ENCODE measurements at regions not wholly inside any gene's neighbourhood (a gene's known extent, or its start where the extent isn't known, plus 50 kb on each side); places are given as distances from the start of the nearest gene placed in this dataset.

- Histone ChIP-seq H3K9ac (ENCODE audit: insufficient read depth, low read depth, low read length) (no peak overlapping the region), H3K9me3 (ENCODE audit: low read length) (no peaks in the 10 kb centered on the region), H2AFZ (ENCODE audit: low read length) (no peak overlapping the region), H3K4me1 (ENCODE audit: insufficient read depth, low read length) (no peaks in the 10 kb centered on the region), H3K4me3 (replicated peaks in 1 of 3; ENCODE audit: insufficient read depth in 1 of 3, low read depth in 2 of 3, low read length in 3 of 3) (no peak overlapping the region), H4K20me1 (ENCODE audit: insufficient read depth, low read length) (no peaks in the 10 kb centered on the region), H3K36me3 (replicated peaks in 1 of 2; ENCODE audit: control insufficient read depth in 1 of 2, insufficient read depth in 2 of 2, low read length in 2 of 2) (no peaks in the 10 kb centered on the region), H3K4me2 (ENCODE audit: low read depth, low read length) (no peak overlapping the region), H3K27ac (ENCODE audit: extremely low read length, insufficient read depth, low read length) (no peak overlapping the region), H3K79me2 (ENCODE audit: insufficient read depth, low read length) (no peaks in the 10 kb centered on the region), H3K27me3 (ENCODE audit: control insufficient read depth in 1 of 2, insufficient read depth in 2 of 2, low read length in 2 of 2) (no peaks in the 10 kb centered on the region)
- FAIRE-seq (no peak), DNase-seq (ENCODE audit: low spot score) (no peak), ATAC-seq (no peak)
- intact Hi-C loops (cut with micrococcal nuclease; ENCODE audit: unreplicated experiment) (no loop called here), in situ Hi-C loops (cut with HindIII; ENCODE audit: extremely low pct_ligation_motif_present, low pct_unique_long_range_greater_than_20kb) (no loop called here)
- CTCF ChIA-PET (ENCODE audit: low intra/inter-chr PET ratio, low total read pairs) = no interaction called here
- WGBS (ENCODE audit: low lambda C conversion rate) = 28% methylated on average over 3 of the region's 3 CpGs
- no TSS peak for BruUV-seq (replicated peaks)
- POLR2A ChIA-PET = no interaction called here
- TF ChIP-seq MED13 (CRISPR knock-in tag; IDR thresholded peaks at IDR 0.05) = no peak
- TF ChIP-seq SRSF1 (optimal IDR thresholded peaks at IDR 0.05; ENCODE audit: low read depth, low read length) = no peak
- TF ChIP-seq, protein P1, sequence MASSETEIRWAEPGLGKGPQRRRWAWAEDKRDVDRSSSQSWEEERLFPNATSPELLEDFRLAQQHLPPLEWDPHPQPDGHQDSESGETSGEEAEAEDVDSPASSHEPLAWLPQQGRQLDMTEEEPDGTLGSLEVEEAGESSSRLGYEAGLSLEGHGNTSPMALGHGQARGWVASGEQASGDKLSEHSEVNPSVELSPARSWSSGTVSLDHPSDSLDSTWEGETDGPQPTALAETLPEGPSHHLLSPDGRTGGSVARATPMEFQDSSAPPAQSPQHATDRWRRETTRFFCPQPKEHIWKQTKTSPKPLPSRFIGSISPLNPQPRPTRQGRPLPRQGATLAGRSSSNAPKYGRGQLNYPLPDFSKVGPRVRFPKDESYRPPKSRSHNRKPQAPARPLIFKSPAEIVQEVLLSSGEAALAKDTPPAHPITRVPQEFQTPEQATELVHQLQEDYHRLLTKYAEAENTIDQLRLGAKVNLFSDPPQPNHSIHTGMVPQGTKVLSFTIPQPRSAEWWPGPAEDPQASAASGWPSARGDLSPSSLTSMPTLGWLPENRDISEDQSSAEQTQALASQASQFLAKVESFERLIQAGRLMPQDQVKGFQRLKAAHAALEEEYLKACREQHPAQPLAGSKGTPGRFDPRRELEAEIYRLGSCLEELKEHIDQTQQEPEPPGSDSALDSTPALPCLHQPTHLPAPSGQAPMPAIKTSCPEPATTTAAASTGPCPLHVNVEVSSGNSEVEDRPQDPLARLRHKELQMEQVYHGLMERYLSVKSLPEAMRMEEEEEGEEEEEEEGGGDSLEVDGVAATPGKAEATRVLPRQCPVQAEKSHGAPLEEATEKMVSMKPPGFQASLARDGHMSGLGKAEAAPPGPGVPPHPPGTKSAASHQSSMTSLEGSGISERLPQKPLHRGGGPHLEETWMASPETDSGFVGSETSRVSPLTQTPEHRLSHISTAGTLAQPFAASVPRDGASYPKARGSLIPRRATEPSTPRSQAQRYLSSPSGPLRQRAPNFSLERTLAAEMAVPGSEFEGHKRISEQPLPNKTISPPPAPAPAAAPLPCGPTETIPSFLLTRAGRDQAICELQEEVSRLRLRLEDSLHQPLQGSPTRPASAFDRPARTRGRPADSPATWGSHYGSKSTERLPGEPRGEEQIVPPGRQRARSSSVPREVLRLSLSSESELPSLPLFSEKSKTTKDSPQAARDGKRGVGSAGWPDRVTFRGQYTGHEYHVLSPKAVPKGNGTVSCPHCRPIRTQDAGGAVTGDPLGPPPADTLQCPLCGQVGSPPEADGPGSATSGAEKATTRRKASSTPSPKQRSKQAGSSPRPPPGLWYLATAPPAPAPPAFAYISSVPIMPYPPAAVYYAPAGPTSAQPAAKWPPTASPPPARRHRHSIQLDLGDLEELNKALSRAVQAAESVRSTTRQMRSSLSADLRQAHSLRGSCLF (CRISPR knock-in tag; IDR thresholded peaks at IDR 0.05; ENCODE audit: borderline replicate concordance) = no peak
- no peak for TF ChIP-seq ZNF766 (CRISPR knock-in tag; IDR thresholded peaks at IDR 0.05; ENCODE audit: borderline replicate concordance)
- TF ChIP-seq RAD21 (CRISPR knock-in tag; IDR thresholded peaks at IDR 0.05) = no peak
- no peak for TF ChIP-seq NR0B2 (CRISPR knock-in tag; IDR thresholded peaks at IDR 0.05)
- TF ChIP-seq ZNF883 (CRISPR knock-in tag; IDR thresholded peaks at IDR 0.05; ENCODE audit: not compliant biosample characterization) = no peak
- TF ChIP-seq, protein P2, sequence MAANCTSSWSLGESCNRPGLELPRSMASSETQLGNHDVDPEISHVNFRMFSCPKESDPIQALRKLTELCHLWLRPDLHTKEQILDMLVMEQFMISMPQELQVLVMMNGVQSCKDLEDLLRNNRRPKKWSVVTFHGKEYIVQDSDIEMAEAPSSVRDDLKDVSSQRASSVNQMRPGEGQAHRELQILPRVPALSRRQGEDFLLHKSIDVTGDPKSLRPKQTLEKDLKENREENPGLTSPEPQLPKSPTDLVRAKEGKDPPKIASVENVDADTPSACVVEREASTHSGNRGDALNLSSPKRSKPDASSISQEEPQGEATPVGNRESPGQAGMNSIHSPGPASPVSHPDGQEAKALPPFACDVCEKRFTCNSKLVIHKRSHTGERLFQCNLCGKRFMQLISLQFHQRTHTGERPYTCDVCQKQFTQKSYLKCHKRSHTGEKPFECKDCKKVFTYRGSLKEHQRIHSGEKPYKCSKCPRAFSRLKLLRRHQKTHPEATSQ (CRISPR knock-in tag; IDR thresholded peaks at IDR 0.05; ENCODE audit: borderline replicate concordance) = no peak
- no peak for TF ChIP-seq PAWR (CRISPR knock-in tag; IDR thresholded peaks at IDR 0.05; ENCODE audit: borderline replicate concordance)
- TF ChIP-seq, protein P3, sequence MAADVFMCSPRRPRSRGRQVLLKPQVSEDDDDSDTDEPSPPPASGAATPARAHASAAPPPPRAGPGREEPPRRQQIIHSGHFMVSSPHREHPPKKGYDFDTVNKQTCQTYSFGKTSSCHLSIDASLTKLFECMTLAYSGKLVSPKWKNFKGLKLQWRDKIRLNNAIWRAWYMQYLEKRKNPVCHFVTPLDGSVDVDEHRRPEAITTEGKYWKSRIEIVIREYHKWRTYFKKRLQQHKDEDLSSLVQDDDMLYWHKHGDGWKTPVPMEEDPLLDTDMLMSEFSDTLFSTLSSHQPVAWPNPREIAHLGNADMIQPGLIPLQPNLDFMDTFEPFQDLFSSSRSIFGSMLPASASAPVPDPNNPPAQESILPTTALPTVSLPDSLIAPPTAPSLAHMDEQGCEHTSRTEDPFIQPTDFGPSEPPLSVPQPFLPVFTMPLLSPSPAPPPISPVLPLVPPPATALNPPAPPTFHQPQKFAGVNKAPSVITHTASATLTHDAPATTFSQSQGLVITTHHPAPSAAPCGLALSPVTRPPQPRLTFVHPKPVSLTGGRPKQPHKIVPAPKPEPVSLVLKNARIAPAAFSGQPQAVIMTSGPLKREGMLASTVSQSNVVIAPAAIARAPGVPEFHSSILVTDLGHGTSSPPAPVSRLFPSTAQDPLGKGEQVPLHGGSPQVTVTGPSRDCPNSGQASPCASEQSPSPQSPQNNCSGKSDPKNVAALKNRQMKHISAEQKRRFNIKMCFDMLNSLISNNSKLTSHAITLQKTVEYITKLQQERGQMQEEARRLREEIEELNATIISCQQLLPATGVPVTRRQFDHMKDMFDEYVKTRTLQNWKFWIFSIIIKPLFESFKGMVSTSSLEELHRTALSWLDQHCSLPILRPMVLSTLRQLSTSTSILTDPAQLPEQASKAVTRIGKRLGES (CRISPR knock-in tag; IDR thresholded peaks at IDR 0.05; ENCODE audit: borderline replicate concordance) = no peak
- TF ChIP-seq ZNF614 (CRISPR knock-in tag; IDR thresholded peaks at IDR 0.05; ENCODE audit: borderline replicate concordance) = no peak
- TF ChIP-seq MAFK (conservative IDR thresholded peaks at IDR 0.05 in 1 of 2, IDR thresholded peaks at IDR 0.05 in 1 of 2; ENCODE audit: low read length in 2 of 2) = no peak
- no peak for TF ChIP-seq SIN3A (IDR thresholded peaks at IDR 0.05; ENCODE audit: borderline replicate concordance, low read depth, low read length)
- TF ChIP-seq ZNF616 (CRISPR knock-in tag; IDR thresholded peaks at IDR 0.05; ENCODE audit: low read depth) = no peak
- TF ChIP-seq CREB1 (IDR thresholded peaks at IDR 0.05) = no peak
- no peak for TF ChIP-seq CREB1 (CRISPR knock-in tag; IDR thresholded peaks at IDR 0.05)
Observed at GRCh38 chr13:72415817-72416216, 311.6 kb downstream of the MZT1 start.
